Neural crest cell (in vitro differentiated cells): ENCODE measurements at regions not wholly inside any gene's neighbourhood (a gene's known extent, or its start where the extent isn't known, plus 50 kb on each side); places are given as distances from the start of the nearest gene placed in this dataset.

Experiments
- DNase-seq: peaks from one replicate; pipeline ENCODE4 v3.0.0; 2021; ENCODE audit warnings: low read depth, mixed read lengths, low spot score
- H3K27ac Mint-ChIP-seq: one replicate; pipeline ENCODE4 v1.8.0; 2021; ENCODE audit warnings: mild to moderate bottlenecking, mixed read lengths; ENCODE audit not compliant: unreplicated experiment
- H3K27me3 Mint-ChIP-seq: 2 replicates; pipeline ENCODE4 v1.8.0; 2021; ENCODE audit warnings: low read depth, mild to moderate bottlenecking, mixed read lengths
- H3K36me3 Mint-ChIP-seq: 2 replicates; pipeline ENCODE4 v1.8.0; 2021; ENCODE audit warnings: low read depth, mild to moderate bottlenecking, mixed read lengths
- H3K4me1 Mint-ChIP-seq: 2 replicates; pipeline ENCODE4 v1.8.0; 2021; ENCODE audit warnings: mixed read lengths
- H3K4me3 Mint-ChIP-seq: one replicate; pipeline ENCODE4 v1.8.0; 2021; ENCODE audit warnings: mild to moderate bottlenecking, mixed read lengths
- H3K9me3 Mint-ChIP-seq: 2 replicates; pipeline ENCODE4 v1.8.0; 2021; ENCODE audit warnings: mixed read lengths
- CTCF ChIP-seq: fragments of 200-600 bp; sonication (generic); conservative IDR thresholded peaks from 2 replicates; pipeline ENCODE4 v1.5.0; 2021; ENCODE audit warnings: antibody characterized with exemption, mild to moderate bottlenecking

DNA sequence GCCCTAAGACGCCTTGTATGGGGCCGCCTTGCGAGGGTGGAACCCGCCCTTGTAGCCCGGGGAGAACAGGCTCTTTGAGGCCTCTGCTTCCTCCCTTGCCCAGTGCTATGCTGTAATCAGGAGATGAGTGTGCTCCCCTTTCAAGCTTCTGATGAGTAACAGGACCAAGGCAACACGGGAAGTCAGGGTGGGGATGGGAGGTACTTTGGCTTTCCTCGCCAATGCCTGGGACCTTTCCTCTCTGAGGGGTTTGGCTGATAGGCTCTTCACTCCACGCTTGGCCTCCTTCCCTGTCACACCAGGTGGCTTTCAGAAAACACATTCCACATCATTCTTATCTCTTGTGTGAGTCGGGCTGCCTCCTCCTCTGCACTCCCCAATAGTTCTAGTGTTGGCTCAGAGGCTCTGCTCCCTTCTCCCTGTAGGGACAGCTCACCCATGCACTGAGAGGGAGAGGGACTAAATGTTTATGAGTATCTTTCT, 223.7 kb upstream of the TRIB2 start:
- H3K4me1 Mint-ChIP-seq: no peaks in the 10 kb centered on the region
- DNase-seq: no peak
- no peaks in the 10 kb centered on the region for H3K9me3 Mint-ChIP-seq
- H3K4me3 Mint-ChIP-seq: no peak overlapping the region
- no peaks in the 10 kb centered on the region for H3K36me3 Mint-ChIP-seq
- TF ChIP-seq CTCF: no peak
- H3K27me3 Mint-ChIP-seq: no peaks in the 10 kb centered on the region
- no peak overlapping the region for H3K27ac Mint-ChIP-seq

GRCh38 chr2:12495247-12495868, 221.4 kb upstream of the TRIB2 start:
- Mint-ChIP-seq H3K27me3 (no peaks in the 10 kb centered on the region), H3K27ac (no peak overlapping the region), H3K4me1 (no peaks in the 10 kb centered on the region), H3K4me3 (no peak overlapping the region), H3K36me3 (no peaks in the 10 kb centered on the region), H3K9me3 (no peaks in the 10 kb centered on the region)
- DNase-seq: no peak
- no peak for TF ChIP-seq CTCF

- Mint-ChIP-seq H3K4me3 (no peak overlapping the region), H3K4me1 (no peaks in the 10 kb centered on the region), H3K36me3 (no peaks in the 10 kb centered on the region), H3K27ac (no peak overlapping the region), H3K9me3 (no peaks in the 10 kb centered on the region), H3K27me3 (no peaks in the 10 kb centered on the region)
- no peak for DNase-seq
- no peak for TF ChIP-seq CTCF
These were observed 218.4 kb upstream of the TRIB2 start for GRCh38 chr2:12498286-12498685.

- no peaks in the 10 kb centered on the region for H3K36me3 Mint-ChIP-seq
- no peaks in the 10 kb centered on the region for H3K4me1 Mint-ChIP-seq
- H3K9me3 Mint-ChIP-seq: no peaks in the 10 kb centered on the region
- no peak for TF ChIP-seq CTCF
- DNase-seq: no peak
- H3K4me3 Mint-ChIP-seq: no peak overlapping the region
- H3K27ac Mint-ChIP-seq: no peak overlapping the region
- no peaks in the 10 kb centered on the region for H3K27me3 Mint-ChIP-seq
These were observed 218.0 kb upstream of the TRIB2 start for GRCh38 chr2:12498704-12499103.

- no peak overlapping the region for H3K27ac Mint-ChIP-seq
- H3K4me3 Mint-ChIP-seq: no peak overlapping the region
- H3K36me3 Mint-ChIP-seq: no peaks in the 10 kb centered on the region
- DNase-seq: no peak
- H3K9me3 Mint-ChIP-seq: no peaks in the 10 kb centered on the region
- no peaks in the 10 kb centered on the region for H3K4me1 Mint-ChIP-seq
- TF ChIP-seq CTCF: no peak
- no peaks in the 10 kb centered on the region for H3K27me3 Mint-ChIP-seq
These were observed 215.8 kb upstream of the TRIB2 start for GRCh38 chr2:12500899-12501298.
